H1 (cell line): ENCODE measurements at regions not wholly inside any gene's neighbourhood (a gene's known extent, or its start where the extent isn't known, plus 50 kb on each side); places are given as distances from the start of the nearest gene placed in this dataset.

Experiments
- CBX8 ChIP-seq: fragments of 300-800, 300-1000 bp; sonication (generic); IDR thresholded peaks from 2 replicates; pipeline ENCODE4 v1.7.1; 2016; ENCODE audit warnings: low read depth, low read length, borderline replicate concordance
- CREB1 ChIP-seq: IDR thresholded peaks from 2 replicates; pipeline ENCODE4 v1.6.1; 2012; ENCODE audit warnings: inconsistent platforms
- FOSL1 ChIP-seq: IDR thresholded peaks from 2 replicates; pipeline ENCODE4 v1.6.1; 2011; ENCODE audit warnings: mild to moderate bottlenecking, low read depth, low read length, moderate library complexity; ENCODE audit not compliant: insufficient read depth
- HDAC6 ChIP-seq: IDR thresholded peaks from one replicate; pipeline ENCODE4 v1.7.1; 2012; ENCODE audit warnings: low read depth, mild to moderate bottlenecking, inconsistent platforms, low read length, moderate library complexity
- RXRA ChIP-seq: IDR thresholded peaks from 2 replicates; pipeline ENCODE4 v1.6.1; 2011; ENCODE audit warnings: low read depth, mild to moderate bottlenecking, low read length, moderate library complexity; ENCODE audit not compliant: insufficient read depth
- TAF7 ChIP-seq: optimal IDR thresholded peaks from 2 replicates; pipeline ENCODE3; 2011; ENCODE audit warnings: low read depth, mild to moderate bottlenecking, inconsistent platforms, low read length, moderate library complexity, borderline replicate concordance
- TBP ChIP-seq: IDR thresholded peaks from 2 replicates; pipeline ENCODE4 v1.6.1; 2011; ENCODE audit warnings: low read depth, low read length, improper control_type of control experiment

DNA sequence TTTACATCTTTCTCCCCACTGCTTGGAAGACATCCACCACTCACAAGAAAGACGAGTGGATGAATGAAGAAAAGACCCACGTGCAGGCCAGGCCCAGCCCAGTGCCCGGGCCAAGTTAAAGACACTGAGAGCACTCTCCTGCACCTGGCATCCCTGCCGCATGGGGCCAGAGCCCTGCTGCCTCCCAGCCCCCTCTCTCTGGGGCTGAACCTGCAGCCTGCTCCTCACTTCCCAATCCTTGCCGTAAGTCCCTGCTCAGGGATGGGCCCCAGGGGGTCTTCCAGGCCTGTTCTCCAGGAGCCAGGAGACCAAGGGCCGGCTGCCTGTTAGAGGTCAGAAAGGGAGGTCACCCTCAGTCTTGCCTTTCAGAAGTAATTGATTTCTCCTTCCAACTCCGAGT, 168.5 kb upstream of the ZC3H12A start (continued):
- TF ChIP-seq RXRA (no peak), TBP (no peak), CREB1 (no peak), CBX8 (no peak), HDAC6 (no peak), FOSL1 (no peak), TAF7 (no peak)
